GM19240 (cell line): ENCODE measurements at regions not wholly inside any gene's neighbourhood (a gene's known extent, or its start where the extent isn't known, plus 50 kb on each side); places are given as distances from the start of the nearest gene placed in this dataset.
A peak's percentile ranks its signal among the peaks of the same experiment; 100 is the strongest.
"Not testable (repeated sequence)": the region's sequence is repeated elsewhere in the genome, so short reads cannot be mapped to it uniquely, and the experiment has no call there.

Source experiments
- DNase-seq: peaks from one replicate; pipeline ENCODE4 v3.0.0; 2011; ENCODE audit warnings: low spot score; ENCODE audit not compliant: insufficient read length

DNA sequence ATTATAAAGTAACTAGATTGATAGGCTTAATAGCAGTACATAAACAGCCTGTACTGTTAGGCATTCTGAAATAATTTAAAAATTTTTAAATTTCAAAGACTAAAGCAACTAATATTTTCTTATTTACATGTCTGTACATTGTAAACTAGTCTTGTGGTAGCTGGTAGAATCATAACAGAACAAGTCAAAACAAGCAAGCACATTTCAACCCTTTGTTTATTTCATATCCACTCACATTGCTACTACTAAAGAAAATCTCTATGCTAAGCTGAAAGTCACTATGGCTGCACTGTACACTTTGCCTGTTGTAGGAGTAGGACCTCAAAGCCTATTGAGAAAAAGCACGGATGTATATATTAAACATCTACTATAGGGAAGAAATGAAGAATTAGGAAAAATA is 738.2 kb upstream of the ADGRL4 start:
- no peak for DNase-seq

DNA sequence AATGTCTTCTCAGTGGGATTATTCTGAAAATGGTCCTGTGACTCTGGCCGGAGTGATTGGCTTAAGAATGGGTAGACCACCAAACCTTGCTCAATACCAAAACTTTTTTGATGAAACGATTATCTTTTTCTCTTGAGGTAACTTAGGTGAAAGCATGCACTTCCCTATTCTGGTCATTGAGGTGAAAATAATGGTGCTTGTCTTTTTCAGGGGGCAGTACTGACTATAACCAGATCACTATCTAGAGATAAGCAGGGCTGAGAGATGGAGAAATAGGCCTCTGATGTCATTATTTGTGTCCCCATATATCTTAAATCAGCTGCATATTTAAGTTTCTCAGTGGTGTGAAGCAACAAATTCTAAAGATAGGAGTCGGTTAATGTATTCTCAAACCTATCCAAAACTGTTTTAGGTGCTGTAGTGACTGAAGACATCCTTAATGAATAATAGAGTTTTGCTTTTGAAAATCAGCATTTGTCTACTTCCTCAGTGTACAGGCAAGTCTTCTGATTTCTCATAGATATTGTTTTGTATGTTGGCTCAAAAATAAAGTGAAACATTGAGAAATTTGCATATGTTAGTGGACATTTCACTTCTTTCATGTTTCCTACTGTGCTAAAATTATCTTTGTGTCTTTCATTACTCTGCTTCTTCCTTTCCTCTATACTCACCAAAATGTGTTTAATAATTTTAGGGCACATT is 735.3 kb upstream of the ADGRL4 start:
- peak; percentile 1 for DNase-seq

- DNase-seq: no peak
Measured at GRCh38 chr1:79738101-79738500, 731.6 kb upstream of the ADGRL4 start.

DNA sequence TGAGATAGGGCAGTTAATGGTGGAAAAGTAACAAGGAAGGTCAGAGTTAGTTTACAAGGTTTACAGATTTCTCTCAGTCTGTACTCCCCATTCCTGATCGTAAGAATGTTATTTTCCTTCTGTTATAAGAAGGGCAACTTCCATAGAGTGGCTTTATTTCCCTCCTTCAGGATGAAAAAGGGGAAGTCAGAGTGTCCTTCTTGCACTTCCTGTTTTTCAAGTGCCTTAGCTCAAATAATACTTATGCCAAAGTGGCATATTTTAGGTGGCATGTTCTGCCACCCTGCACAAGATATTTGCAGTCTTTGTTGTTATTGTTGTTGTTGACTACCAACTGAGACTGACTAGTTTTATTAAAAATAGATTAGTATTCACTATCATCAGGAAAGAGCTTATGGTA is 730.7 kb upstream of the ADGRL4 start:
- no peak for DNase-seq

- DNase-seq: no peak
Measured at GRCh38 chr1:79732950-79733349, 726.4 kb upstream of the ADGRL4 start.

DNA sequence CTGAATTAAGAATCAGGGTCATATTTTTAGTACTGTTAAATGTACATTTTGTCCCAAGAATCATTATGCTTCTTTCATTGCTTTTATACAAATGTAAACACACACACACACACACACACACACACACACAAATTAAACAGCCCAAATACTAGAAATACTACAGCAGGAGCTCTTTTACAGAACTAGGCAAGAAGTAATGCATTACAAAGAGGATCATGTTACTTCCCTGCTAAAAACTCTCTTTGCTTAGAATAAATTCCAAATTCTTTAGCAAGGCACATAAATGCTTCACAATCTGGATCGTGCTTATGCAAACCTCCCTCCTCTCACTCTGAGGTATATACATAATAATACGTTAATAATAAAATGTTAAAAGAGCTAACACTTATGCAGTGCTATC is 720.4 kb upstream of the ADGRL4 start:
- no peak for DNase-seq

DNA sequence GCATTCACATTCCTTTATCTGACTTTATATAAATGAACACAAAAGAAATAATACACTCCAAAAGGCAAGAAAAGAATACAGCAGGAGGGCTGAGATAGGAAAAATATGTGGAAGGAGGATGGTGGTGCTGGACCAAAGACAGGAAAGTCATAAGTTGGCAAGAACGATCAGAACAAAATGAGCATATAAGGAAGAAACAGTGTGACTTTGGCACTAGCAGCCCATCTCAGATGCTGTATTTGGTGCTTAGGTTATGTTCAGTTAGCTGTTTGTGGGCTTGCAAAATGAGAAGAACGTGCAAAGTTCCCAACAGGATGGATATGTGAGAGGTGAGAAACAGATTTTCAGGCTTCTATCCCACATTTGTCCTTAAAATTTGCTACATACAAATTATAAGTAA is 719.8 kb upstream of the ADGRL4 start:
- DNase-seq: no peak

- DNase-seq: no peak
Measured at GRCh38 chr1:79716447-79716846, 709.9 kb upstream of the ADGRL4 start.

- DNase-seq: no peak
Measured at GRCh38 chr1:79714664-79715063, 708.1 kb upstream of the ADGRL4 start.

- no peak for DNase-seq
Measured at GRCh38 chr1:79711001-79711431, 704.5 kb upstream of the ADGRL4 start.

DNA sequence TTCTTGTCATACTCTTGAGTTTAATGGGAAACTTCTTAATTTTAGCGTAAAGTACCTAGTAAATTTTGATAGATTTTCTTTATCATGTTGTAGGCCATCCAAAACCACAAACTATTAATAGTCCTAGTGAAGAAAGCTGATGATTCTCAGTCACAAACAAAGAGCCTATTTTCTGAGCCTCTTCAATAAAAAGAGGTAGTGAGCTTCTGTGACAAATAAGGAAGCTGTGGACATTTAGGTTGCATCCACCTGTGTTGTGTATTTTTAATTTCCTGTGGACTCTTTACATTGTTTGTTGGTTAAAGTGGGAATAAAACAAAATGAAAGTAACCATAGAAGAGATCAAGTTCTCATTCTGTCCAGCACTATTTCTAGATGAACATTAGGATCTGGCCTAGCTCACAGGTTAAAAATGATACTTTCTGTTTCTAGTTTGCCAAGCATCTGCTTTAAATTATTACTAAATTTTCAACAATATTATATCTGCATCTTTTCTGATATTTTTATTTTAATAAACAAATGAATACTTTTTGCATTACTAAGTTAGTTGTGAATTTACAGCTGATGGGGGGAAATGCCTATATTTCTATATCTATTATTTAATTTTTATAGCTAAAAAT is 702.2 kb upstream of the ADGRL4 start:
- no peak for DNase-seq

- no peak for DNase-seq
Measured at GRCh38 chr1:79705218-79705617, 698.7 kb upstream of the ADGRL4 start.

DNA sequence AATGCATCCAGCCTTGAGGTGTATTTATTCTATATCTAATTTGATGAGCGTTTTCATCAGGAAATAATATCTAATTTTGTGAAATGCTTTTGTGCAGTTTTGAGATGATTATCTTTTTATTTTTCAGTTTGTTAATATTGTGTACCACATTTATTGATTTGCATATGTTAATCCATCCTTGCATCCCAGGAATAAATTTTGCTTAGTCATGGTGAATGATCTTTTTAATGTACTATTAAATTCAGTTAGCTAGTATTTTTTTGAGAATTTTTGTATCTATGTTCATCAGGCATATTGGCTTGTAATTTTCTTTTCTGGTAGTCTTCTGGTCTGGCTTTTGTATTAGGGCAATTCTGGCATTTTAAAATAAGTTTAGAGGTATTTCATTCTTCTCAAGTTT is 697.5 kb upstream of the ADGRL4 start:
- no peak for DNase-seq

DNA sequence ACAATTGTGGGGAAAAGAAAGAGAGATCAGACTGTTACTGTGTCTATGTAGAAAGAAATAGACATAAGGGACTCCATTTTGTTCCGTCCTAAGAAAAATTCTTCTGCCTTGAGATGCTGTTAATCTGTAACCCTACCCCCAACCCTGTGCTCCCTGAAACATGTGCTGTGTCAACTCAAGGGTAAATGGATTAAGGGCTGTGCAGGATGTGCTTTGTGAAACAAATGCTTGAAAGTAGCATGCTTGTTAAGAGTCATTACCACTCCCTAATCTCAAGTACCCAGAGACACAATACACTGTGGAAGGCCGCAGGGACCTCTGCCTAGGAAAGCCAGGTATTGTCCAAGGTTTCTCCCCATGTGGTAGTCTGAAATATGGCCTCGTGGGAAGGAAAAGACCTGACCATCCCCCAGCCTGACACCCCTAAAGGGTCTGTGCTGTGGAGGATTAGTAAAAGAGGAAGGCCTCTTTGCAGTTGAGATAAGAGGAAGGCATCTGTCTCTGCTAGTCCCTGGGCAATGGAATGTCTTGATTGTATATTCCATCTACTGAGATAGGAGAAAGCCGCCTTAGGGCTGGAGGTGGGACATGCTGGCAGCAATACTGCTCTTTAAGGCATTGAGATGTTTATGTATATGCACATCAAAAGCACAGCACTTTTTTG is 695.9 kb upstream of the ADGRL4 start:
- not testable (repeated sequence) for DNase-seq

GRCh38 chr1:79695138-79695537 is 688.6 kb upstream of the ADGRL4 start:
- no peak for DNase-seq

GRCh38 chr1:79694241-79694640 is 687.7 kb upstream of the ADGRL4 start:
- no peak for DNase-seq

DNA sequence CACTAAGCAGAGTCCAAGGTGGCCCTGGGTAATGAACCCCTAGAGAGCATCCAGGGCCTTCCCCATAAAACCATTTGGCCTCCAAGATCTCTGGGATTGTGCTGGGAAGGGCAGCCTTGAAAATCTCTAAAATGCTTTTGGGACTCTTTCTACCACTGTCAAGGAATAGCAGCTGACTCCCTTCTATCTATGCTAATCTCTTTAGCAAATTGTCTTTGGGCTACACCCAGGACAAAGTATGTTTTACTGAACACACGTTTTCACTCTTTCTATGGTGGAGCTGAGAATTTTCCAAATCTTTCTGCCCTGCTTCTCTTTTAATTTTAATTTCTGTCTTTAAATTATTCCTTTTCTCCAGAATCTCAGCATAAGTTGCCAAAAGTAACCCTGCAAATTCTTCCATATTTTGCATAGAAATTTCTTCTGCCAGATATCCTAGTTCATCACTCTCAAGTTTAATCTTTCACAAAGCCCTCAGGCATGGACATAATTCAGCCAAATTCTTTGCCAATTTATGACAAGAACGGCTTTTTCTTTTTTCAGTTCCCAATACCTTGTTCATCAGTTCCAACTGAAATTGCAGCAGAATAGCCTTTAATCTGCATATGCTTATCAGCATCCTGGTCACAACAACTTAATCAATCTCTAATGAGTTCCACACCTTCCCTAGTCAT is 687.0 kb upstream of the ADGRL4 start:
- no peak for DNase-seq

DNA sequence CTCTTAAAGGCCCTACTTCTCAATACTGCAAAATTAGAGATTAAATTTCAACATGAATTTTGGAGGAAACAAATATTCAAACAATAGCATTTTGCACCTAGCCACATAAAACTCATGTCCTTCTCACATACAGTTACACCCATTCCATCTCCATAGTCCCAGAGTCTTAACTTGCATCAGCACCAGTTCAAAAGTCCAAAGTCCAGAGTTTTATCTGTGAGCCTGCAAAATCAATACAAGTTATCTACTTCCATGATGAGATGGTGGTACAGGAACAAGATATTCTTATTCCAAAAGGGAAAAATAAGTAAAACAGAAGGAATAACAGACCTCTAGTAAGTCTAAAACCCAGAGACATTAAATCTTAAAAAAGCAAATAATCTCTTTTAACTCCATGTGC is 686.0 kb upstream of the ADGRL4 start:
- no peak for DNase-seq

DNA sequence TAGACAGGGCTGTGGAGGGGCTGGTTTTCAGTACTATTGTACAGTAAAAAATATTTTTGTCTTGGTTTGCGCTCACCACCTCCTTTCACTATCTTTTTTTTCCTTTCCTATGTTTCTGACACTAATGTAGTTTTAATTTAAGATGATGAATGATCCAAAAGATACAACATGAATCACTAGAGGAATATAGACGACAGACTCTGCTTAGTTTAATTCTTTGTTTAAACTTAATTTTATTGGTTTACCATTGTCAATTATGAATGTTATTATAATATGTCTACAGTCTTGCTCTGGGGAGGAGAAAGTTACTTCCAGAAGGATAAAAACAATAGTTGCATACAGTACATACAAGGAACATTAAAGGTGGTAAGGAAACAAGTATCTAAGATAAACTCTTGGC is 682.4 kb upstream of the ADGRL4 start:
- no peak for DNase-seq

GRCh38 chr1:79683420-79683819 is 676.9 kb upstream of the ADGRL4 start:
- DNase-seq: no peak

GRCh38 chr1:79682478-79682877 is 675.9 kb upstream of the ADGRL4 start:
- DNase-seq: no peak

DNA sequence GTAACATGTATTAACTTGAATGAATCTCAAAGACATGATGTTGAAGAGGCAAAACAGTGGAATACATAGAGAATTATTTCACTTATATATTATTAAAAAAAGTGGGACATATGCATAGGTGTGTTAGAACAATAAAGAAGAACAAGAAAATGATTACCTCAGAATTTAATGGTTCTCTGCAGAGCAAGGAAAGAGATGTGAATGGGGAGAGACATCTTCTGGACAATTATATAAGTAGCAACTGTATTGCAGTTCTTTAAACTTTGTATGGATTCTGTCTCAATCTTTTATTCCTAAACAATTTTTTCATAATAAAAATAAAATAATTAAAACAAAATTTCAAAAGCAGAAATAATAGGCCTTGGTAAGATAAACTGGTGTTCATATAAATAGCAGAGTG is 674.9 kb upstream of the ADGRL4 start:
- DNase-seq: no peak
